ENCODE measurements at regions not wholly inside any gene's neighbourhood (a gene's known extent, or its start where the extent isn't known, plus 50 kb on each side); places are given as distances from the start of the nearest gene placed in this dataset.

DNA sequence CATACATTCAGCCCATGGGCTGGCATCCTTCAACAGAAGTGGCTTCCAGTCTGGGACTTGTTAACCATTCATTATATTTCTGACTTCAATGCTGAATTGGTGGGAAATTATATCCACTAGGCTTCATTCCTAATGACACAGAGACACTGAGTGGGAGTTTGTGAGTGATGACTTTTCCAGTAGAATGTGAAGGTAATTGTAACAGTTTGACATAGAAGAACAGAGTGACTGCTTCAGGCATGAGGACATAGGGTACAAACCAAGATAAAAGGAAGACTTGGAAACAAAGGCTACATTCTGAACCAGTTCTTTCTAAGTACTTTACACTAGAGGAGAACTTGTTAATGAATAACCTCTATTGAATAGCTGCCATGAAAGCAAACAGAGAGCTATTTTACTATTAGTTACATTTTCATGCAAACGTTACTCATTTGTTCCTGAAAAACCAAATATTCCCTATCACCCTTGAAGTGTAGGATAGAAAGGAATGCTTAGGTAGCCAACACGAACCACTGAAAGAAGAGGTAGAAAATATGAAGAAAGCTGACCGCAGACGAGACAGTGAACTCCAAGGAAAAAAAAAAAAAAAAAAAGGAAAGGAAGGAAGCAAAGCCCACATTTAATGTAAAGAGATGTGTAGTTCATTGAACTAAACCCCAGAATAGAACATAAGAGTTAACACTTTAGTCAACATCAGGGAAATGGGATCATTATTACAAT lies 237.0 kb upstream of the SEMA3C start (continued):
- TF ChIP-seq, protein P1, sequence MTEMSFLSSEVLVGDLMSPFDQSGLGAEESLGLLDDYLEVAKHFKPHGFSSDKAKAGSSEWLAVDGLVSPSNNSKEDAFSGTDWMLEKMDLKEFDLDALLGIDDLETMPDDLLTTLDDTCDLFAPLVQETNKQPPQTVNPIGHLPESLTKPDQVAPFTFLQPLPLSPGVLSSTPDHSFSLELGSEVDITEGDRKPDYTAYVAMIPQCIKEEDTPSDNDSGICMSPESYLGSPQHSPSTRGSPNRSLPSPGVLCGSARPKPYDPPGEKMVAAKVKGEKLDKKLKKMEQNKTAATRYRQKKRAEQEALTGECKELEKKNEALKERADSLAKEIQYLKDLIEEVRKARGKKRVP (CRISPR knock-in tag; IDR thresholded peaks at IDR 0.05) = 0 out of 4 replicates have a peak, but pooled peaks of 1 of the 2 experiments have one; percentile 36
- TF ChIP-seq RFX3 (CRISPR knock-in tag; IDR thresholded peaks at IDR 0.05) = no peak
- 0 out of 2 replicates have a peak, but pooled peaks have one; percentile 17 for TF ChIP-seq FOXK1 (CRISPR knock-in tag; IDR thresholded peaks at IDR 0.05; ENCODE audit: borderline replicate concordance, low read depth)
- no peak for TF ChIP-seq ZFYVE20 (CRISPR knock-in tag; IDR thresholded peaks at IDR 0.05; ENCODE audit: borderline replicate concordance, low read depth)
- TF ChIP-seq NCOA2 (CRISPR knock-in tag; IDR thresholded peaks at IDR 0.05) = peak; percentile 85
- no peak for TF ChIP-seq ZNF496 (CRISPR knock-in tag; IDR thresholded peaks at IDR 0.05; ENCODE audit: insufficient replicate concordance)
- no peak for TF ChIP-seq NCOA1 (CRISPR knock-in tag; IDR thresholded peaks at IDR 0.05)
- TF ChIP-seq ZNF382 (CRISPR knock-in tag; IDR thresholded peaks at IDR 0.05; ENCODE audit: borderline replicate concordance) = no peak
- TF ChIP-seq REPIN1 (CRISPR knock-in tag; IDR thresholded peaks at IDR 0.05; ENCODE audit: borderline replicate concordance, low read depth) = peak; percentile 71; the same call in 1 of the 2 replicates
- no peak for TF ChIP-seq ZNF556 (CRISPR knock-in tag; IDR thresholded peaks at IDR 0.05; ENCODE audit: borderline replicate concordance)
- TF ChIP-seq ISL2 (CRISPR knock-in tag; IDR thresholded peaks at IDR 0.05) = peak; percentile 92
- no peak for TF ChIP-seq ZNF44 (CRISPR knock-in tag; IDR thresholded peaks at IDR 0.05)
- TF ChIP-seq, protein P2, sequence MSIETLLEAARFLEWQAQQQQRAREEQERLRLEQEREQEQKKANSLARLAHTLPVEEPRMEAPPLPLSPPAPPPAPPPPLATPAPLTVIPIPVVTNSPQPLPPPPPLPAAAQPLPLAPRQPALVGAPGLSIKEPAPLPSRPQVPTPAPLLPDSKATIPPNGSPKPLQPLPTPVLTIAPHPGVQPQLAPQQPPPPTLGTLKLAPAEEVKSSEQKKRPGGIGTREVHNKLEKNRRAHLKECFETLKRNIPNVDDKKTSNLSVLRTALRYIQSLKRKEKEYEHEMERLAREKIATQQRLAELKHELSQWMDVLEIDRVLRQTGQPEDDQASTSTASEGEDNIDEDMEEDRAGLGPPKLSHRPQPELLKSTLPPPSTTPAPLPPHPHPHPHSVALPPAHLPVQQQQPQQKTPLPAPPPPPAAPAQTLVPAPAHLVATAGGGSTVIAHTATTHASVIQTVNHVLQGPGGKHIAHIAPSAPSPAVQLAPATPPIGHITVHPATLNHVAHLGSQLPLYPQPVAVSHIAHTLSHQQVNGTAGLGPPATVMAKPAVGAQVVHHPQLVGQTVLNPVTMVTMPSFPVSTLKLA (IDR thresholded peaks at IDR 0.05) = no peak
- TF ChIP-seq, protein P3, sequence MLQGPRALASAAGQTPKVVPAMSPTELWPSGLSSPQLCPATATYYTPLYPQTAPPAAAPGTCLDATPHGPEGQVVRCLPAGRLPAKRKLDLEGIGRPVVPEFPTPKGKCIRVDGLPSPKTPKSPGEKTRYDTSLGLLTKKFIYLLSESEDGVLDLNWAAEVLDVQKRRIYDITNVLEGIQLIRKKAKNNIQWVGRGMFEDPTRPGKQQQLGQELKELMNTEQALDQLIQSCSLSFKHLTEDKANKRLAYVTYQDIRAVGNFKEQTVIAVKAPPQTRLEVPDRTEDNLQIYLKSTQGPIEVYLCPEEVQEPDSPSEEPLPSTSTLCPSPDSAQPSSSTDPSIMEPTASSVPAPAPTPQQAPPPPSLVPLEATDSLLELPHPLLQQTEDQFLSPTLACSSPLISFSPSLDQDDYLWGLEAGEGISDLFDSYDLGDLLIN (CRISPR knock-in tag; IDR thresholded peaks at IDR 0.05; ENCODE audit: borderline replicate concordance) = no peak
- TF ChIP-seq ZNF160 (CRISPR knock-in tag; IDR thresholded peaks at IDR 0.05) = no peak
- TF ChIP-seq ZNF841 (CRISPR knock-in tag; IDR thresholded peaks at IDR 0.05; ENCODE audit: borderline replicate concordance) = no peak
- TF ChIP-seq, protein P4, sequence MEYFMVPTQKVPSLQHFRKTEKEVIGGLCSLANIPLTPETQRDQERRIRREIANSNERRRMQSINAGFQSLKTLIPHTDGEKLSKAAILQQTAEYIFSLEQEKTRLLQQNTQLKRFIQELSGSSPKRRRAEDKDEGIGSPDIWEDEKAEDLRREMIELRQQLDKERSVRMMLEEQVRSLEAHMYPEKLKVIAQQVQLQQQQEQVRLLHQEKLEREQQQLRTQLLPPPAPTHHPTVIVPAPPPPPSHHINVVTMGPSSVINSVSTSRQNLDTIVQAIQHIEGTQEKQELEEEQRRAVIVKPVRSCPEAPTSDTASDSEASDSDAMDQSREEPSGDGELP (IDR thresholded peaks at IDR 0.05; ENCODE audit: borderline replicate concordance, low read depth) = no peak
- TF ChIP-seq HNRNPK (IDR thresholded peaks at IDR 0.05; ENCODE audit: low read depth, low read length, poor library complexity, severe bottlenecking) = no peak

Measured in HepG2 (cell line).